GM12873 (cell line): ENCODE measurements at regions not wholly inside any gene's neighbourhood (a gene's known extent, or its start where the extent isn't known, plus 50 kb on each side); places are given as distances from the start of the nearest gene placed in this dataset.
A peak's percentile ranks its signal among the peaks of the same experiment; 100 is the strongest.

ENCODE experiments used
- TF ChIP-seq, protein P1 (sequence below): IDR thresholded peaks from 2 replicates; pipeline ENCODE4 v1.5.1; 2012; ENCODE audit warnings: low read depth, mild to moderate bottlenecking, moderate library complexity, low read length, control low read depth; ENCODE audit not compliant: insufficient read depth; ENCODE audit errors: missing control alignments

DNA sequence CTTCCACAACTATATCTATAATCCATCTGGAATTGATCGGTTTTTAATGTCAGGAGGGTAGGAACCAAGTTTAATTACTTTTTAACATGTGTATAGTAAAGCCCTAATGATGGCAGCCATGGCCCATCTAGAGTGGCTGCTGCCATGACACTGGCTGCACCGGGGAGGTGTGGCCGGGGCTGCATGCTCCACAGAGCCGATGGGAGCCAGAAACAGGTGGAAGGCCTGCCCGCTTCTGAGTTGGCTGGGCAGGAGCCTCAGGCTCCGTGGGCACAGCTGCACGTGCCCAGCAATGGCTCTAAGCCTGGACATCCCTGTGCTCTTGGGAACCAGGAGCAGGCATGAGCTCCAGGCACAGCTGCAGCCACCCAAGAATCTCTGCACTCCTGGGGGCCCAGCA, 73.0 kb downstream of the GBP6 start:
- TF ChIP-seq, protein P1, sequence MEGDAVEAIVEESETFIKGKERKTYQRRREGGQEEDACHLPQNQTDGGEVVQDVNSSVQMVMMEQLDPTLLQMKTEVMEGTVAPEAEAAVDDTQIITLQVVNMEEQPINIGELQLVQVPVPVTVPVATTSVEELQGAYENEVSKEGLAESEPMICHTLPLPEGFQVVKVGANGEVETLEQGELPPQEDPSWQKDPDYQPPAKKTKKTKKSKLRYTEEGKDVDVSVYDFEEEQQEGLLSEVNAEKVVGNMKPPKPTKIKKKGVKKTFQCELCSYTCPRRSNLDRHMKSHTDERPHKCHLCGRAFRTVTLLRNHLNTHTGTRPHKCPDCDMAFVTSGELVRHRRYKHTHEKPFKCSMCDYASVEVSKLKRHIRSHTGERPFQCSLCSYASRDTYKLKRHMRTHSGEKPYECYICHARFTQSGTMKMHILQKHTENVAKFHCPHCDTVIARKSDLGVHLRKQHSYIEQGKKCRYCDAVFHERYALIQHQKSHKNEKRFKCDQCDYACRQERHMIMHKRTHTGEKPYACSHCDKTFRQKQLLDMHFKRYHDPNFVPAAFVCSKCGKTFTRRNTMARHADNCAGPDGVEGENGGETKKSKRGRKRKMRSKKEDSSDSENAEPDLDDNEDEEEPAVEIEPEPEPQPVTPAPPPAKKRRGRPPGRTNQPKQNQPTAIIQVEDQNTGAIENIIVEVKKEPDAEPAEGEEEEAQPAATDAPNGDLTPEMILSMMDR = no peak

DNA sequence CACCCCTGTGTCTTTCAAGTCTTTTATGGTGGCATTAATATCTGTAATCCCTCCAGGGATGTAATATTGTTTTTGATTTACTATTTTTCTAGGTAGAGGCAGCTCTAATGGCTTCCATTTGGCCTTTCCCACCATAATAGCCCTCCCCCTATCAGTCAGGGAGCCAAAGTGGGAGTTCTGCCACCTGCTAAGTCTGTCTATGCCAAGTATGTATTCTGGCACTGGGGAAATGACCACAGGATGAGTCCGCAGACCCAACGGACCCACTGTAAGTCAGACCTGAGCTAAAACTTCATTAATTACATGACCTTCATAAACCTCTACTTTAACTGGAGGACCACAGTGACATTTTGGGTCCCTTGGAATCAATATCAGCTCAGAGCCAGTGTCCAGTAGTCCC, 77.1 kb downstream of the GBP6 start:
- TF ChIP-seq, protein P1 = no peak

DNA sequence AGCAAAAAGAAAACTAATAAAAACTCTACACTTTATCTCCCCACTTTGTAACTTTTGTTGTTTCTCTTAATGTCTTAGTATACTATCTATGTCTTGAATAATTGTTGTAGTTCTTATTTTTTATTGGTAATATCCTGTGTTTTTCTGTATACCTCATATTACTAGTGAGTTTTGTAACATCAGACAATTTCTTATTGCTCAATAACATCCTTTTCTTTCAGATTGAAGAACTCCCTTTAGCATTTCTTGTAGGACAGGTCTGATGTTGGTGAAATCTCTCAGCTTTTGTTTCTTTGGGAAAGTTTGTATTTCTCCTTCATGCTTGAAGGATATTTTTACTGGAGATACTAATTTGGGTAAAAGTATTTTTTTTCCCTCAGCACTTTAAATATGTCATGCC, 79.8 kb upstream of the LRRC8B start:
- TF ChIP-seq, protein P1 = no peak

DNA sequence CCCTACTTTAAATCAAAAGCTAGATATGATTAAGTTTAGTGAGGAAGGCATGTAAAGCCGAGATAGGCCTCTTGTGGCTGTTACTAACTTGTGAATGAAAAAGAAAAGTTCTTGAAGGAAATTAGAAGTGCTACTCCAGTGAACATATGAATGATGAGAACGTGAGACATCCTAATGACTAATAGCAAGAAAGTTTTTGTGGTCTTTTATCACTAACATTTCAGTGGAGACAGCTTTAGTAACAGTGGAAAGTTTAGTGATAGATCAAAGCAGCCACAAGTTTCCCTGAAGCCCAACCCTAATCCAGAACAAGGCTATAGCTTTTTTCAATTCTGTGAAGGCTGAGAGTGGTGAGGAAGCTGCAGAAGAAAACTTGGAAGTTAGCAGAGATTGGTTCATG, 73.6 kb upstream of the LRRC8B start:
- TF ChIP-seq, protein P1 = no peak

DNA sequence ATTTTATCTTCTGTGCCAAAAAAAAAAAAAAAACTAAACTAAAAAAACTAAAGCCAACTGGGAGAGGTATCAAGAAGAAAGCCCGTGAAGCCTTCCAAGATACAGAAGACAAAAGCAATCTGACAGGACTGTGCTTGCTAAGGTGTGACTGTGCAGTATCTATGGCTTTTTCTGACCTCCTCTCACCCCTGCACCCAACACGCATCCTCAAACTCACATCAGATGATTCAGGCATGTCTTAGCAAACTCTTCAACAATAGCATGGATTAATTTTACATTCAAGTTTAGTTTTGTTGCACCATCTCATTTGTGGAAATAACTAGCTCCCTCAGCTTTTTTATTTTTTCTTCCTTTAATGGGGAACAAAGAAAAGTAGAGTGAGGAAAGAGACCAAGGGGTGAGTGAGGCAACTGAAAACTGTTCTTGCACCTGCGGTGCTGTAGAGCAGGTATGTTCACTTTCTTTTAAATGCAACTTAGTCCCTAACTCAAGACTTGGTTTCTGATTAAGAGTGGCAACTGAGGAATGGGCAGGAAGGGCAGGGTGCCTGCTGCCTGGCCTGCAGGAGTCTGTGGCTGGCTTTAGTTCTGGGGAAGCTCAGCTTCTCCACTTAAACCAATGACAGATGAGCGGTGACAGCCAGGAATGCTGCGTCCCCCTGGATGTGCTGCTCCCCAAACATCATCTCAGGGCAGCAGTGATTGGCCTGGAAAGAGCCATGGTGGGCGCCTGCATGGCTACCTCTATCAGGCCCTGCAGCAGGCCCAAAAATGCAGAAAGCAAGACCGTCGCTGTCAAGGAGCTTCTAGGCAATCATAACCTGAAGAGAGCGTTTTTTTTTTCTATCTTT, 71.3 kb upstream of the LRRC8B start:
- TF ChIP-seq, protein P1 = no peak

DNA sequence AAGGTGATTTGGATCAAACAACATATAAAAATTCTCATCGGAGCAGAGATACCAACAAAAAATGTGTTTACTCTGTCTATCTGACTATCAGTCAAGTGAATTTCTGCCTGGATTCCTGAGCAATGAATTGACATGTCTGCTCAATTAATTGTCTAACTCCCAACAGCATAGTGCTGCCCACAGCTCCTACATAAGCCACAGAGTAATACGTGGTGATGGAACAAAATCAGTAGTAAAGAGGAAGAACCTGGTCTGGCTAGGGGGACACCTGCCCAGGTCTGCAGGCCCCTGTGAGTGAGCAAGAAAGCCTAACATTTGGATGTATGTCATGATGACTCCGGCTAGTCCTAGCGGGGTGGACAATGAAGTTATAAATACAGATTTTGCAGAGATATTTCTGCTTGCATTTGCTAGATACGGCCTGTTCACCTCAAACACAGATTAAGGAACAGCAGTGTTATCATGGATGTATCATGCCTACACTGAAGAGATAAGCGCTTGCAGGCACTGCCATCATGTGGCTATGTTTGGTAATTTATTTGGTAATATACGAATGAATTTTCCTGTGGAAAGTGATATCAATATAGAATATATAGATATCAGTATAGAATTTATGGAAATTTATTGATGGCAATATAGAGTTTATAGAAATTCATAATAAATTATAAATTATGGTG, 69.6 kb upstream of the LRRC8B start:
- TF ChIP-seq, protein P1 = peak; percentile 57

DNA sequence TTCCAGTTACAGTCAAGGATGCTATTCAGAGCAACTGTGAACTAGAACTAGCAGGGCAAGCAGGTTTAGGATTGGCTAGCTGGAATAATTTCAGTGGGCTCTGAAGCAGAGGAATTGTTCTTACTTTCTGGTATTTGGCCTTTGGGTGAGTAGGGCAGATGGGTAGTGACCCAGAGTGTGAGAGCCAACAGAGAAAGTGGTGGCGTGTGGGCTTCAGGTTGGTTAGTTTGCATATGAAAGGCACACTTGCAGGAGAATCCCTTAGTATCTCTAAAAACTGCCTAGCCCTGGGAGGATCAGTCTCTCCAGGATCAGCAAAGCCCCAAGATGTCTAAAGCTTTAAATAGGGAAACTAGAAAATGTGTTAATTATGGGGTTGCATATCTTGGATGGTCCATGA, 67.6 kb upstream of the LRRC8B start:
- TF ChIP-seq, protein P1 = no peak
